ENCODE measurements at regions not wholly inside any gene's neighbourhood (a gene's known extent, or its start where the extent isn't known, plus 50 kb on each side); places are given as distances from the start of the nearest gene placed in this dataset.
"Not testable (repeated sequence)": the region's sequence is repeated elsewhere in the genome, so short reads cannot be mapped to it uniquely, and the experiment has no call there.

- TF ChIP-seq, protein P1, sequence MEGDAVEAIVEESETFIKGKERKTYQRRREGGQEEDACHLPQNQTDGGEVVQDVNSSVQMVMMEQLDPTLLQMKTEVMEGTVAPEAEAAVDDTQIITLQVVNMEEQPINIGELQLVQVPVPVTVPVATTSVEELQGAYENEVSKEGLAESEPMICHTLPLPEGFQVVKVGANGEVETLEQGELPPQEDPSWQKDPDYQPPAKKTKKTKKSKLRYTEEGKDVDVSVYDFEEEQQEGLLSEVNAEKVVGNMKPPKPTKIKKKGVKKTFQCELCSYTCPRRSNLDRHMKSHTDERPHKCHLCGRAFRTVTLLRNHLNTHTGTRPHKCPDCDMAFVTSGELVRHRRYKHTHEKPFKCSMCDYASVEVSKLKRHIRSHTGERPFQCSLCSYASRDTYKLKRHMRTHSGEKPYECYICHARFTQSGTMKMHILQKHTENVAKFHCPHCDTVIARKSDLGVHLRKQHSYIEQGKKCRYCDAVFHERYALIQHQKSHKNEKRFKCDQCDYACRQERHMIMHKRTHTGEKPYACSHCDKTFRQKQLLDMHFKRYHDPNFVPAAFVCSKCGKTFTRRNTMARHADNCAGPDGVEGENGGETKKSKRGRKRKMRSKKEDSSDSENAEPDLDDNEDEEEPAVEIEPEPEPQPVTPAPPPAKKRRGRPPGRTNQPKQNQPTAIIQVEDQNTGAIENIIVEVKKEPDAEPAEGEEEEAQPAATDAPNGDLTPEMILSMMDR (IDR thresholded peaks at IDR 0.05; ENCODE audit: control extremely low read depth, extremely low read depth), result no peak
- no peak overlapping the region for H3K27ac ChIP-seq (ENCODE audit: low read depth in 1 of 2, low read length in 1 of 2)
- DNase-seq (no peak), ATAC-seq (ENCODE audit: insufficient read depth, low FRiP score) (no peak)
- H3K4me1 ChIP-seq (ENCODE audit: control insufficient read depth in 5 of 5, insufficient read depth in 5 of 5, low read length in 5 of 5), result no peaks in the 10 kb centered on the region
- no peak overlapping the region for H3K4me3 ChIP-seq
- 54 to 70% methylated on average over 2 of the region's 2 CpGs for WGBS, 2 donors
- H3K36me3 ChIP-seq (ENCODE audit: control insufficient read depth in 4 of 4, insufficient read depth in 4 of 4, low read length in 4 of 4), result no peaks in the 10 kb centered on the region
- no peak overlapping the region for H3K9ac ChIP-seq (ENCODE audit: insufficient read depth in 1 of 2, low read length in 2 of 2)
- H3K27me3 ChIP-seq (ENCODE audit: control insufficient read depth in 3 of 3, insufficient read depth in 3 of 3, low read length in 2 of 3), result no peaks in the 10 kb centered on the region
- peaks cover 0 to 3% (median 0%) of the 10 kb centered on the region in 4 donors for H3K9me3 ChIP-seq (ENCODE audit: control insufficient read depth in 4 of 4, insufficient read depth in 3 of 4, low read length in 3 of 4)
These were observed 413.5 kb downstream of the CNTN3 start for GRCh38 chr3:74200952-74201351.

DNA sequence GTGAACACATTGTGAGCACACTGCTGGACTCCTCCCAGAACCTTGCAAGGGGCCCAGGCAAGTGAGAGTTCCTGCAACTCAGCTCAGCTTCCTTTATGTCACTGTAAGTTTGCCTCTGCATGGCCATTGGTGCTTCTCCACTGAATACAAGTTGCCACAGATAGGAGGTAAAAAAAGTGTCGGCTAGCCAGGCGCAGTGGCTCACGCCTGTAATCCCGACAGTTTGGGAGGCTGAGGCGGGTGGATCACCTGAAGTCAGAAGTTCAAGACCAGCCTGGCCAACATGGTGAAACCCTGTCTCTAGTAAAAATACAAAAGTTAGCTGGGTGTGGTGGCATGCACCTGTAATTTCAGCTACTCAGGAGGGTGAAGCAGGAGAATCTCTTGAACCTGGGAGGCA, 435.8 kb downstream of the CNTN3 start:
- WGBS, 2 donors, result 97 to 99% methylated on average over 5 of the region's 5 CpGs
- H3K9ac ChIP-seq (ENCODE audit: insufficient read depth in 1 of 2, low read length in 2 of 2); H3K9me3 ChIP-seq (ENCODE audit: control insufficient read depth in 4 of 4, insufficient read depth in 3 of 4, low read length in 3 of 4); H3K4me1 ChIP-seq (ENCODE audit: control insufficient read depth in 5 of 5, insufficient read depth in 5 of 5, low read length in 5 of 5); H3K36me3 ChIP-seq (ENCODE audit: control insufficient read depth in 4 of 4, insufficient read depth in 4 of 4, low read length in 4 of 4); ATAC-seq (ENCODE audit: insufficient read depth, low FRiP score); H3K4me3 ChIP-seq; H3K27ac ChIP-seq (ENCODE audit: low read depth in 1 of 2, low read length in 1 of 2); H3K27me3 ChIP-seq (ENCODE audit: control insufficient read depth in 3 of 3, insufficient read depth in 3 of 3, low read length in 2 of 3); DNase-seq: not testable (repeated sequence)

DNA sequence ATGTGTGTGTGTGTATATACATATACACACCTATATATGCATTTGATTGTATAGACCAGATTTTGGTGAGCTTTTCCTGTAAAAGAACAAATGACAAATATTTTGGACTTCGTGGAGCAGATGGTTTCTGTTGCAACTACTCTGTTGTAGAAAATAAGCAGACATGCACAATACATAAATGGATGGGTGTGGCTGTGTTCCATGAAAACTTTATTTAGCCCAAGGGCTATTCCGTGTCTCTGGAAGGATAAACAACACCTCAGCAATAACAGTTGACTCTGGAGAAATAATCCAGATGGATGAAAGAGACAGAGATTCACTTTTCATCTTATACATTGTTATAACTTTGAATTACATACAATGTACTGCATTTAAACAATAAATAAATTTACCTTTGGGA, 441.4 kb downstream of the CNTN3 start:
- H3K9ac ChIP-seq (ENCODE audit: insufficient read depth in 1 of 2, low read length in 2 of 2), result no peak overlapping the region
- H3K4me3 ChIP-seq, result no peak overlapping the region
- H3K27ac ChIP-seq (ENCODE audit: low read depth in 1 of 2, low read length in 1 of 2), result no peak overlapping the region
- ATAC-seq (ENCODE audit: insufficient read depth, low FRiP score) (no peak), DNase-seq (peak in 2 of 3 donors; percentile 31 to 63)
- TF ChIP-seq, protein P1 (IDR thresholded peaks at IDR 0.05; ENCODE audit: control extremely low read depth, extremely low read depth), result no peak
- 48 to 55% methylated on average over 2 of the region's 2 CpGs for WGBS, 2 donors
- H3K9me3 ChIP-seq (ENCODE audit: control insufficient read depth in 4 of 4, insufficient read depth in 3 of 4, low read length in 3 of 4), result no peaks in the 10 kb centered on the region
- no peaks in the 10 kb centered on the region for H3K27me3 ChIP-seq (ENCODE audit: control insufficient read depth in 3 of 3, insufficient read depth in 3 of 3, low read length in 2 of 3)
- H3K36me3 ChIP-seq (ENCODE audit: control insufficient read depth in 4 of 4, insufficient read depth in 4 of 4, low read length in 4 of 4), result no peaks in the 10 kb centered on the region
- H3K4me1 ChIP-seq (ENCODE audit: control insufficient read depth in 5 of 5, insufficient read depth in 5 of 5, low read length in 5 of 5), result peaks cover 0 to 6% (median 0%) of the 10 kb centered on the region in 5 donors

GRCh38 chr3:74167926-74168325, 446.5 kb downstream of the CNTN3 start:
- no peak overlapping the region for H3K4me3 ChIP-seq
- DNase-seq (no peak), ATAC-seq (ENCODE audit: insufficient read depth, low FRiP score) (no peak)
- no peaks in the 10 kb centered on the region for H3K27me3 ChIP-seq (ENCODE audit: control insufficient read depth in 3 of 3, insufficient read depth in 3 of 3, low read length in 2 of 3)
- H3K4me1 ChIP-seq (ENCODE audit: control insufficient read depth in 5 of 5, insufficient read depth in 5 of 5, low read length in 5 of 5), result peaks cover 0 to 6% (median 0%) of the 10 kb centered on the region in 5 donors
- TF ChIP-seq, protein P1 (IDR thresholded peaks at IDR 0.05; ENCODE audit: control extremely low read depth, extremely low read depth), result no peak
- no peak overlapping the region for H3K27ac ChIP-seq (ENCODE audit: low read depth in 1 of 2, low read length in 1 of 2)
- H3K9me3 ChIP-seq (ENCODE audit: control insufficient read depth in 4 of 4, insufficient read depth in 3 of 4, low read length in 3 of 4), result peaks cover 0 to under 1% (median 0%) of the 10 kb centered on the region in 4 donors
- WGBS, 2 donors, result 52 to 79% methylated on average over 1 of the region's 1 CpG
- H3K36me3 ChIP-seq (ENCODE audit: control insufficient read depth in 4 of 4, insufficient read depth in 4 of 4, low read length in 4 of 4), result no peaks in the 10 kb centered on the region
- no peak overlapping the region for H3K9ac ChIP-seq (ENCODE audit: insufficient read depth in 1 of 2, low read length in 2 of 2)

All from lung (tissue), 11 donors.